ENCODE measurements at regions not wholly inside any gene's neighbourhood (a gene's known extent, or its start where the extent isn't known, plus 50 kb on each side); places are given as distances from the start of the nearest gene placed in this dataset.
"Not testable (repeated sequence)": the region's sequence is repeated elsewhere in the genome, so short reads cannot be mapped to it uniquely, and the experiment has no call there.

GRCh38 chr3:80424951-80425350 is 657.2 kb upstream of the ROBO1 start:
- DNase-seq = no peak

GRCh38 chr3:80408030-80408721 is 640.4 kb upstream of the ROBO1 start:
- DNase-seq = no peak

- no peak for DNase-seq
Observed at GRCh38 chr3:80405618-80406017, 637.8 kb upstream of the ROBO1 start.

GRCh38 chr3:80395023-80395422 is 627.2 kb upstream of the ROBO1 start:
- no peak for DNase-seq

GRCh38 chr3:80391573-80391972 is 623.8 kb upstream of the ROBO1 start:
- no peak for DNase-seq

GRCh38 chr3:80384811-80385210 is 617.0 kb upstream of the ROBO1 start:
- no peak for DNase-seq

- DNase-seq = no peak
Observed at GRCh38 chr3:80374423-80374822, 606.6 kb upstream of the ROBO1 start.

- no peak for DNase-seq
Observed at GRCh38 chr3:80368616-80369015, 600.8 kb upstream of the ROBO1 start.

- no peak for DNase-seq
Observed at GRCh38 chr3:80366808-80367548, 599.2 kb upstream of the ROBO1 start.

GRCh38 chr3:80357761-80358160 is 590.0 kb upstream of the ROBO1 start:
- no peak for DNase-seq

- no peak for DNase-seq
Observed at GRCh38 chr3:80355144-80355543, 587.3 kb upstream of the ROBO1 start.

- no peak for DNase-seq
Observed at GRCh38 chr3:80351201-80351600, 583.4 kb upstream of the ROBO1 start.

GRCh38 chr3:80350771-80351170 is 583.0 kb upstream of the ROBO1 start:
- DNase-seq = no peak

GRCh38 chr3:80338366-80338765 is 570.6 kb upstream of the ROBO1 start:
- no peak for DNase-seq

- DNase-seq = no peak
Observed at GRCh38 chr3:80334534-80334933, 566.7 kb upstream of the ROBO1 start.

GRCh38 chr3:80331494-80332170 is 563.8 kb upstream of the ROBO1 start:
- DNase-seq = no peak

- not testable (repeated sequence) for DNase-seq
Observed at GRCh38 chr3:80314541-80314940, 546.7 kb upstream of the ROBO1 start.

- DNase-seq = no peak
Observed at GRCh38 chr3:80308637-80309036, 540.8 kb upstream of the ROBO1 start.

- no peak for DNase-seq
Observed at GRCh38 chr3:80307844-80308243, 540.0 kb upstream of the ROBO1 start.

- DNase-seq = no peak
Observed at GRCh38 chr3:80297720-80298119, 529.9 kb upstream of the ROBO1 start.

- DNase-seq = no peak
Observed at GRCh38 chr3:80285388-80285787, 517.6 kb upstream of the ROBO1 start.

- DNase-seq = no peak
Observed at GRCh38 chr3:80283783-80284182, 516.0 kb upstream of the ROBO1 start.

- DNase-seq = no peak
Observed at GRCh38 chr3:80278056-80278455, 510.3 kb upstream of the ROBO1 start.

- no peak for DNase-seq
Observed at GRCh38 chr3:80275120-80275519, 507.3 kb upstream of the ROBO1 start.
